DND-41 (cell line): ENCODE measurements at regions not wholly inside any gene's neighbourhood (a gene's known extent, or its start where the extent isn't known, plus 50 kb on each side); places are given as distances from the start of the nearest gene placed in this dataset.
"Not testable (repeated sequence)": the region's sequence is repeated elsewhere in the genome, so short reads cannot be mapped to it uniquely, and the experiment has no call there.

Source experiments
- EZH2 ChIP-seq: IDR thresholded peaks from 3 replicates; pipeline ENCODE4 v1.6.1; 2012; ENCODE audit warnings: borderline replicate concordance, low read depth, mild to moderate bottlenecking, moderate library complexity, low read length, inconsistent platforms; ENCODE audit not compliant: severe bottlenecking
- TF ChIP-seq, protein P1 (sequence below): IDR thresholded peaks from 2 replicates; pipeline ENCODE4 v1.5.1; 2012; ENCODE audit warnings: borderline replicate concordance, low read length, moderate library complexity, mild to moderate bottlenecking; ENCODE audit not compliant: poor library complexity, severe bottlenecking; ENCODE audit errors: extremely low read depth

DNA sequence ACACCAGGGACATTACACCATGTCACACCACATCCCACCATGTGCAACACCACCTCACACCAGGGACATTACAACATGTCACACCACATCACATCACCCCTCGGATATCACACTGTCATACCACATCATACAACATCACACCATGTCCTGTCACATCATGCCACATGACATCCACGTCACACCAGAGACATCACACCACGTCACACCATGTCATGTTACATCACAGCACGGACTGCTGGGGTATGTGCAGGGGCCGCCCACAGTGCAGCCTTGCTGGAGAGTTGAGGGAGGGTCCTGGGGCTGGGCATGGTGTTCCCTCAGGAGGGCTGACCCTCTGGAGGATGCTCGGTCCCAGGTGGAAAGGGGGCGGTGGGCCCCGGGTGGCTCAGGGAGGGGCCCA is 91.4 kb downstream of the TMEM121 start:
- TF ChIP-seq, protein P1, sequence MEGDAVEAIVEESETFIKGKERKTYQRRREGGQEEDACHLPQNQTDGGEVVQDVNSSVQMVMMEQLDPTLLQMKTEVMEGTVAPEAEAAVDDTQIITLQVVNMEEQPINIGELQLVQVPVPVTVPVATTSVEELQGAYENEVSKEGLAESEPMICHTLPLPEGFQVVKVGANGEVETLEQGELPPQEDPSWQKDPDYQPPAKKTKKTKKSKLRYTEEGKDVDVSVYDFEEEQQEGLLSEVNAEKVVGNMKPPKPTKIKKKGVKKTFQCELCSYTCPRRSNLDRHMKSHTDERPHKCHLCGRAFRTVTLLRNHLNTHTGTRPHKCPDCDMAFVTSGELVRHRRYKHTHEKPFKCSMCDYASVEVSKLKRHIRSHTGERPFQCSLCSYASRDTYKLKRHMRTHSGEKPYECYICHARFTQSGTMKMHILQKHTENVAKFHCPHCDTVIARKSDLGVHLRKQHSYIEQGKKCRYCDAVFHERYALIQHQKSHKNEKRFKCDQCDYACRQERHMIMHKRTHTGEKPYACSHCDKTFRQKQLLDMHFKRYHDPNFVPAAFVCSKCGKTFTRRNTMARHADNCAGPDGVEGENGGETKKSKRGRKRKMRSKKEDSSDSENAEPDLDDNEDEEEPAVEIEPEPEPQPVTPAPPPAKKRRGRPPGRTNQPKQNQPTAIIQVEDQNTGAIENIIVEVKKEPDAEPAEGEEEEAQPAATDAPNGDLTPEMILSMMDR: not testable (repeated sequence)
- TF ChIP-seq EZH2: not testable (repeated sequence)
